Activated CD4-positive, alpha-beta T cell treated with anti-CD3 and anti-CD28 coated beads for 36 hours (primary cell): ENCODE measurements at regions not wholly inside any gene's neighbourhood (a gene's known extent, or its start where the extent isn't known, plus 50 kb on each side); places are given as distances from the start of the nearest gene placed in this dataset.

Experiments used
- ATAC-seq: fragments of 200-7000 bp; cut with Tn5 transposase; one replicate; pipeline ENCODE4 v1.10.0; 2021; ENCODE audit warnings: mild to moderate bottlenecking, moderate library complexity
- CTCF ChIA-PET: fragments of 350-600 bp; sonication (Branson Sonifier 250); formaldehyde crosslinking; loops from one replicate; lab custom pipeline; 2021; ENCODE audit warnings: antibody characterized with exemption; lab: Charles Lee
- POLR2A ChIA-PET: fragments of 350-600 bp; sonication (Branson Sonifier 250); formaldehyde crosslinking; loops from one replicate; lab custom pipeline; 2021; ENCODE audit warnings: antibody characterized with exemption, inconsistent platforms; lab: Charles Lee
- DNase-seq: peaks from one replicate; pipeline ENCODE4 v3.0.0-alpha.2; 2020
- H3K27ac Mint-ChIP-seq: one replicate; pipeline ENCODE4 v1.8.0; 2021; ENCODE audit warnings: mixed read lengths
- H3K27me3 Mint-ChIP-seq: one replicate; pipeline ENCODE4 v1.8.0; 2021; ENCODE audit warnings: mixed read lengths
- H3K36me3 Mint-ChIP-seq: one replicate; pipeline ENCODE4 v1.8.0; 2021; ENCODE audit warnings: low read depth, mixed read lengths
- H3K4me1 Mint-ChIP-seq: one replicate; pipeline ENCODE4 v1.8.0; 2021; ENCODE audit warnings: mixed read lengths
- H3K4me3 Mint-ChIP-seq: one replicate; pipeline ENCODE4 v1.8.0; 2021; ENCODE audit warnings: mild to moderate bottlenecking, moderate library complexity, mixed read lengths
- H3K9me3 Mint-ChIP-seq: one replicate; pipeline ENCODE4 v1.8.0; 2021; ENCODE audit warnings: low read depth, mixed read lengths
- intact Hi-C, 2 experiments: fragments of 100-400 bp; cut with DNase I in 1 of 2; cut with micrococcal nuclease in 1 of 2; formaldehyde crosslinking; loops; one replicate each; pipeline versions ENCODE4 v1.14.2 to v1.15.1; 2022 to 2024; cut with DNase I, micrococcal nuclease

- intact Hi-C loops, result no loop called here
- no peak overlapping the region for H3K27ac Mint-ChIP-seq
- H3K36me3 Mint-ChIP-seq, result no peaks in the 10 kb centered on the region
- H3K9me3 Mint-ChIP-seq, result no peaks in the 10 kb centered on the region
- H3K27me3 Mint-ChIP-seq, result peaks cover 4% of the 10 kb centered on the region
- ChIA-PET CTCF (no interaction called here), POLR2A (no interaction called here)
- H3K4me1 Mint-ChIP-seq, result no peaks in the 10 kb centered on the region
- no peak for ATAC-seq
- no peak overlapping the region for H3K4me3 Mint-ChIP-seq
- no peak for DNase-seq
Measured at GRCh38 chr1:97014426-97014825, 292.8 kb downstream of the PTBP2 start.

GRCh38 chr1:97017895-97018294 is 296.3 kb downstream of the PTBP2 start:
- CTCF ChIA-PET, result interaction anchor here (0.7 kb wide), 1 partner anchor 51 kb away, joined by 3 read pairs; no protein-coding TSS in a partner anchor

More at GRCh38 chr1:97017895-97018294, 296.3 kb downstream of the PTBP2 start:
- Mint-ChIP-seq H3K4me1 (no peaks in the 10 kb centered on the region), H3K9me3 (no peaks in the 10 kb centered on the region), H3K4me3 (no peak overlapping the region), H3K27ac (no peak overlapping the region), H3K36me3 (no peaks in the 10 kb centered on the region), H3K27me3 (peaks cover 4% of the 10 kb centered on the region)
- POLR2A ChIA-PET, result no interaction called here
- DNase-seq, result no peak
- no peak for ATAC-seq
- intact Hi-C loops, result no loop called here
